NB4 (cell line): ENCODE measurements at regions not wholly inside any gene's neighbourhood (a gene's known extent, or its start where the extent isn't known, plus 50 kb on each side); places are given as distances from the start of the nearest gene placed in this dataset.

Experiments
- DNase-seq: peaks from one replicate; pipeline ENCODE4 v3.0.0; 2010; ENCODE audit warnings: low read depth
- H3K4me3 ChIP-seq: one replicate; pipeline ENCODE4 v1.5.1; 2011; ENCODE audit warnings: mild to moderate bottlenecking, low read depth, low read length, moderate library complexity
- MAX ChIP-seq: IDR thresholded peaks from 2 replicates; pipeline ENCODE4 v1.6.1; 2011; ENCODE audit warnings: low read depth, low read length
- MYC ChIP-seq: IDR thresholded peaks from 2 replicates; pipeline ENCODE4 v1.6.1; 2011; ENCODE audit warnings: low read depth, low read length
- POLR2A ChIP-seq: IDR thresholded peaks from 2 replicates; pipeline ENCODE4 v1.6.1; 2011; ENCODE audit warnings: mild to moderate bottlenecking; ENCODE audit not compliant: insufficient read length; ENCODE audit errors: extremely low read depth
- TF ChIP-seq, protein P1 (sequence below): IDR thresholded peaks from one replicate; pipeline ENCODE4 v1.5.1; 2012; ENCODE audit warnings: low read depth, low read length

DNA sequence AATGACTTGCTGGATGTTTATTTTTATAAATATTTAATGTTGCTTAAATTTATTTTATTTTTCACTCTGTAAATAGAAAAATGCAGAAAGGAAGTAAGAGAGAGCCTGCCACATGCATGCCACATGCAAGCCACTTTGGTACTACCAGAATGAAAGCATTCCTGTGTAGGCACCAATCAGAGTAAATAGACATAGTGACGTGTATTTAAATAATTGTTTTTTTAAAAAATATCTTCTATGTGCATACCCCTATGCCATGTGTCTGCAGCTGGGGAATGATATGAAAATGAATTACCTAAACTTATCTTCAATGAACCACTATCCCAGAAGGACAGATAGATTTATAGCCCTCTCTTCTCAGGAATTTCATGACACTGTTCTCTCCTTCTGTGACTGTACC, 651.5 kb upstream of the RIOK2 start:
- TF ChIP-seq POLR2A (no peak), MAX (no peak), MYC (no peak)
- TF ChIP-seq, protein P1, sequence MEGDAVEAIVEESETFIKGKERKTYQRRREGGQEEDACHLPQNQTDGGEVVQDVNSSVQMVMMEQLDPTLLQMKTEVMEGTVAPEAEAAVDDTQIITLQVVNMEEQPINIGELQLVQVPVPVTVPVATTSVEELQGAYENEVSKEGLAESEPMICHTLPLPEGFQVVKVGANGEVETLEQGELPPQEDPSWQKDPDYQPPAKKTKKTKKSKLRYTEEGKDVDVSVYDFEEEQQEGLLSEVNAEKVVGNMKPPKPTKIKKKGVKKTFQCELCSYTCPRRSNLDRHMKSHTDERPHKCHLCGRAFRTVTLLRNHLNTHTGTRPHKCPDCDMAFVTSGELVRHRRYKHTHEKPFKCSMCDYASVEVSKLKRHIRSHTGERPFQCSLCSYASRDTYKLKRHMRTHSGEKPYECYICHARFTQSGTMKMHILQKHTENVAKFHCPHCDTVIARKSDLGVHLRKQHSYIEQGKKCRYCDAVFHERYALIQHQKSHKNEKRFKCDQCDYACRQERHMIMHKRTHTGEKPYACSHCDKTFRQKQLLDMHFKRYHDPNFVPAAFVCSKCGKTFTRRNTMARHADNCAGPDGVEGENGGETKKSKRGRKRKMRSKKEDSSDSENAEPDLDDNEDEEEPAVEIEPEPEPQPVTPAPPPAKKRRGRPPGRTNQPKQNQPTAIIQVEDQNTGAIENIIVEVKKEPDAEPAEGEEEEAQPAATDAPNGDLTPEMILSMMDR: no peak
- no peak overlapping the region for H3K4me3 ChIP-seq
- no peak for DNase-seq

- DNase-seq: no peak
- TF ChIP-seq, protein P1: no peak
- no peak for TF ChIP-seq POLR2A
- TF ChIP-seq MAX: no peak
- no peak for TF ChIP-seq MYC
Measured at GRCh38 chr5:97835112-97835511, 652.1 kb upstream of the RIOK2 start.

DNA sequence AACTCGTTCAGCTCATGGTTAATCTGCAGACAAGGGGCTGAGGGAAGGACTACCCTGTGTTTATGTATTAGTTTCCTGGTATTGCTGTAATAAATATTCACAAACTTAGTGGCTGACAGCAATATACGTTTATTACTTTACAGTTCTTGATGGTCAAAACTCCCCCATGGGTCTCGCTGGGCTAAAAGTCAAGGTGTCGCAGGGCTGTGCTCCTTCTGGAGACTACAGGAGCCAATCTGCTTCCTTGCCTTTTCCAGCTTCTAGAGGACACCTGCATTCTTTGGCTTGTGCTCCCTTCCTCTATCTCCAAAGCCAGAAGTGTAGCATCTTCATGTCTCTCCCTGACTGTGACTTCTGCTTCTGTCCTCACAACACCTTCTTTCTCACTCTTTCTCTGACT, 653.8 kb upstream of the RIOK2 start:
- no peak overlapping the region for H3K4me3 ChIP-seq
- DNase-seq: no peak
- TF ChIP-seq MAX (no peak), POLR2A (no peak), MYC (no peak)
- TF ChIP-seq, protein P1: no peak

More at GRCh38 chr5:97835112-97835511, 652.1 kb upstream of the RIOK2 start:
- no peak overlapping the region for H3K4me3 ChIP-seq

DNA sequence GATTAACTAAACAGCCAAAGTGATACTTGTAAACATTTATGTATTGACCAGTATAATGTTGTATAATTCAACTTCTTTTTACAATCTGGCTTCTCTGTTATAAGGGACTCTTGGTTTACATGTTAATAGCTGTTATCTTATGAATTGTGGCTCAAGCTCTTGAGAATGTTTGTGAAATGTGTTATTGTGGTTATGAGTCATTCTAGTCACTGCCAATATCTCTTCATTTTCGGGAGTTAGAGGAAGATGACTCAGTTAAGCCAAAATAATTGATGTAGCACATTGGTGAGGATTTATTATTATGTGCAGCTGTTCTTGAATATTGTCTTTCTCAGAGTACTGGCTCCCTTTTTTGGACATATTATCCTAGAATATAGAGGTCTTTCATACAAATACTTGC, 655.2 kb upstream of the RIOK2 start:
- TF ChIP-seq, protein P1: no peak
- peak; percentile 70 for DNase-seq
- H3K4me3 ChIP-seq: no peak overlapping the region

DNA sequence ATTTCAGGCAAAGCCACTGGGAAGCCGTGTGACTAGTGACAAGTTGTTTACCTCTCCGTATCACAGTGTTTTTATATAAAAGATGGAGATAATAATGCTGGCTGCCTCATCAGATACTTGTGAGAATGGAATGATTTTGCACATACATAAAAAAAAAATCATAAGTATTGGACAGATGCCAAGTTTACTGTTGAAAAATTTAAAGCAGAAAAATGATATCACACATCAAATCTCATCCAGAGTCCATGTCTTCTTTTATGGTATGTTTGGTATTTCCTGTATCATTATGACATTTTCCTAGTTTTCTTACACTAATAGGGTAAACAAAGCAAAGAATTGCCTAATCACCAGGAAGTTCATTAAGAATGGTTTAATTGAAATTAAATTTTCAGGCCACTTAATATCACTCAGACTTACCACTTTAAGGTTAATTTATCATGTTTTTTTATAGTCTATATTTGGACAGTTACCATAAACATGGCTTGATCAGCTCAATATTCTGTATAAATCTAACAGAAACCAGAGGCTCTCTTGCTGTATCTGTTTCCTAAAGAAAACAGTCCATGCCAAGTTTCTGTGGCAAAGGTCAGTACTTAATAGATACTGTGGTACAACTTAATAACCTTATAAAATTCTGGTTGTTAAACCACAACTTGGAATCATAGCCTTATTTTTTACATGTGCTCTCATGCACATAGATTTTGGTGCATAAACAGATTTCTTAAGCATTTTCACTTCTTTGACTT, 656.5 kb upstream of the RIOK2 start:
- DNase-seq: no peak
- H3K4me3 ChIP-seq: no peak overlapping the region
- TF ChIP-seq POLR2A (no peak), MYC (no peak), MAX (no peak)
- TF ChIP-seq, protein P1: no peak

DNA sequence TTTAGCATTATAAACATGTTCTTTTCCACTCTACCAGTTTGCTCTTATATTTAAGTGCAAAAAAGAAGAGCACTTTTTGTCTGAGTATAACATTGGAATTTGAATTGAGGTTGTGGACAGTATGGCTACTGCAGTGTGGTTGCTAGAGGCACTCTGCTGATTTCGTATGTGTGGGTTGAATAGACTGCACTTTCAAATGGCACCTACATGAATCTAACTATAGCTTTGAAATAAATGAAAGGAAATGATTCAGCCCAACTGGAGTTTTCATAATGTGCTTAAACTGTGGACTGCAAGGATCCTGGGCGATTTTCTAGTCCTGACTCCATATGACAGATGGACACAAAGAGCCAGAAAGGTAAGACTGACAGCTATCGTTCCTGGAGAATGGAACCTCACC, 657.6 kb upstream of the RIOK2 start:
- DNase-seq: no peak
- no peak for TF ChIP-seq POLR2A
- TF ChIP-seq MYC: no peak
- no peak for TF ChIP-seq MAX
- TF ChIP-seq, protein P1: no peak
- no peak overlapping the region for H3K4me3 ChIP-seq
